ENCODE measurements at regions not wholly inside any gene's neighbourhood (a gene's known extent, or its start where the extent isn't known, plus 50 kb on each side); places are given as distances from the start of the nearest gene placed in this dataset.

DNA sequence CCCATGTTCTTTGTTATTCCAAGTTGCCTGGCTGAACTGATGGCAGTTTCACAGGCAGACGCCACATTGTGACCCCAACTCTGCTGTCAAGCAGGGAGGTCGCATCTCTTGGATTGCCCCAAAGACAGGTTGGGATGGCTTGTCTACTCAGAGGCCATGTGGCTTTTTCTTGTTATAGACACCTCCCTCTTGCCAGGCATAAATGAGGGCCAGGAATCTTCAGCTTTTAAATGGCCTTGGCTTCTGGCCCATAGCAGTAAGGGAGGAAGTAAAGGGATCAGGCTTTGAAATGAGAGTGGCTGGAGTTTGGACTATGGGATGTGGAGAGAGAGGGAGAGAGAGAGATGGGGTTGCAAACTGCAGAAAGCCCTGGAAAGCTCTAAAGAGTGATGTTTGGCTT lies 215.0 kb downstream of the TBX5 start:
- DNase-seq (ENCODE audit: low read depth) = no peak
- TF ChIP-seq, protein P1, sequence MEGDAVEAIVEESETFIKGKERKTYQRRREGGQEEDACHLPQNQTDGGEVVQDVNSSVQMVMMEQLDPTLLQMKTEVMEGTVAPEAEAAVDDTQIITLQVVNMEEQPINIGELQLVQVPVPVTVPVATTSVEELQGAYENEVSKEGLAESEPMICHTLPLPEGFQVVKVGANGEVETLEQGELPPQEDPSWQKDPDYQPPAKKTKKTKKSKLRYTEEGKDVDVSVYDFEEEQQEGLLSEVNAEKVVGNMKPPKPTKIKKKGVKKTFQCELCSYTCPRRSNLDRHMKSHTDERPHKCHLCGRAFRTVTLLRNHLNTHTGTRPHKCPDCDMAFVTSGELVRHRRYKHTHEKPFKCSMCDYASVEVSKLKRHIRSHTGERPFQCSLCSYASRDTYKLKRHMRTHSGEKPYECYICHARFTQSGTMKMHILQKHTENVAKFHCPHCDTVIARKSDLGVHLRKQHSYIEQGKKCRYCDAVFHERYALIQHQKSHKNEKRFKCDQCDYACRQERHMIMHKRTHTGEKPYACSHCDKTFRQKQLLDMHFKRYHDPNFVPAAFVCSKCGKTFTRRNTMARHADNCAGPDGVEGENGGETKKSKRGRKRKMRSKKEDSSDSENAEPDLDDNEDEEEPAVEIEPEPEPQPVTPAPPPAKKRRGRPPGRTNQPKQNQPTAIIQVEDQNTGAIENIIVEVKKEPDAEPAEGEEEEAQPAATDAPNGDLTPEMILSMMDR (IDR thresholded peaks at IDR 0.05; ENCODE audit: insufficient read depth, low read depth, low read length) = no peak
- no peak overlapping the region for H3K4me3 ChIP-seq (ENCODE audit: low read depth, low read length)

DNA sequence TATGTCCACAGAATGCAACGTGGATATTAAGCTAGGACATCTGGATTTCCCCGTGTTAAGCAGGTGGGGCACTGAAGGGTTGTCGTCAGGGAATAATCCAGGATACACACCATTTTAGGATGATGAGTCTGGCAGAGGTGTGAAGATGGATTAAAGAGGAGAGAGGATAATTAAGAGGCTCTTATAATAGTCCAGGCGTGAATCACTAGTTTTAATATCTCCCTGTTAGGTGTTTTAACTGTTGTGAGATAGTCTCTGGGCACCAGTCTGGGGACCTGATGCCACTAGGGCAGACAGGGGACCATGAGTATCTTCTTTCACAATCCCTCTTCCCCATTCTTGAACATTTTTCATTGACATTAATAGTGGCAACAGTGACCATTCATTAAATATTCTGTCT lies 216.7 kb downstream of the TBX5 start:
- no peak for DNase-seq (ENCODE audit: low read depth)
- TF ChIP-seq, protein P1 (IDR thresholded peaks at IDR 0.05; ENCODE audit: insufficient read depth, low read depth, low read length) = no peak
- no peak overlapping the region for H3K4me3 ChIP-seq (ENCODE audit: low read depth, low read length)

DNA sequence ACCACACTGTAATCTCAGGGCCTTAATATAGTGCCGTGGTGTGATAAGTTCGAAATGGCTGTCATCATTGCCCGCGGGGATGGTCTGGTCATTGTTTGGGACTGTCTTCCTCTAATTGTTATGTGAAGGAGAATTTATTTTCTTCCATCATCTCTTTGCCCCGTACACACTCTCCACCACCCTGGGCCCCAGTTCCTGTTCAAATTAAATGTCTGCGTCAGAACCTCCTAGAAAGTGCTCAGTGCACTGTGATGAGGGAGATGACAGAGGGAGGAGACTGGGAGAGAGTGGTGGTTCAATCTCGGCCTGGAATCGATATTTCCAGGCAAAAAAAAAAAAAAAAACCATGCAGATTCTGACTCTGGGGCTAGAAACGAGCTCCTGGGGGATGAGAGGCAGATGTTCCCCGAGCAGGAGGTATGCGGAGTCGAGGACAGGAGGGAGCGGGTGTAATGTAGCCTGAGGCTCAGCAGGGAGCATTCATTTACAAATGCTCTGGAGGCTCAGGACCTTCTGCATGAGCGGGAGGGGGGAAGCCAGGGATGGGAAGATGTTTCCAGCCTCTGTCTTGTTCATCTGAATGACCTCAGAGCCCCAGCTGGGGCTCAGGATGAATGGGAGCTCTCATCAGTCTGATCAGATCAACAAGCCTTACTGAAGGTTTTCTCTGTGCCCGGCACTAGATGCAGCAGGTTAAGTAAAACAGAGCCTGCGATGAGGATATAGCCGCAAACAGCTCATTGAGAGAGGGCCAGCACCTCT lies 219.5 kb downstream of the TBX5 start:
- TF ChIP-seq, protein P1 (IDR thresholded peaks at IDR 0.05; ENCODE audit: insufficient read depth, low read depth, low read length) = no peak

DNA sequence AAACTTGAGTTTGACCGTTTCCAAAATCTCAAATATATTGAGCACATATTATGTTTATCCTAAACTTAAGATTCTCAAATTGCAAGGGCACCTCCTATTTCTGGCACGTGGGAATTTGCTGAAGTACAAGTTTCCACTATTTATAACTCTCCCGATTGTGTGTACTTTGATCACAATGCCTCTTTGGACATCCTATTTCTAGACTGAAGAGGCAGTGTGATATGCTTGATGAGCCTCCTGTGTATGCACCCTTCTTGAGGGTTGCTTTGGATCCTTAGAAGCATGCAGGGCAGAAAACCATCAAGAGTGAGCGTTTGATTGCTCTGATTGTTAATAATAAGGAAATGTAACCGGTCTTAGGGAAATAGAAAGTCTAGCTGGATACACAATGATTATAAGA lies 218.9 kb upstream of the RBM19 start:
- no peak overlapping the region for H3K4me3 ChIP-seq (ENCODE audit: low read depth, low read length)
- TF ChIP-seq, protein P1 (IDR thresholded peaks at IDR 0.05; ENCODE audit: insufficient read depth, low read depth, low read length) = no peak
- DNase-seq (ENCODE audit: low read depth) = no peak

More for the DNA sequence above, 219.5 kb downstream of the TBX5 start:
- DNase-seq (ENCODE audit: low read depth) = no peak
- H3K4me3 ChIP-seq (ENCODE audit: low read depth, low read length) = no peak overlapping the region

DNA sequence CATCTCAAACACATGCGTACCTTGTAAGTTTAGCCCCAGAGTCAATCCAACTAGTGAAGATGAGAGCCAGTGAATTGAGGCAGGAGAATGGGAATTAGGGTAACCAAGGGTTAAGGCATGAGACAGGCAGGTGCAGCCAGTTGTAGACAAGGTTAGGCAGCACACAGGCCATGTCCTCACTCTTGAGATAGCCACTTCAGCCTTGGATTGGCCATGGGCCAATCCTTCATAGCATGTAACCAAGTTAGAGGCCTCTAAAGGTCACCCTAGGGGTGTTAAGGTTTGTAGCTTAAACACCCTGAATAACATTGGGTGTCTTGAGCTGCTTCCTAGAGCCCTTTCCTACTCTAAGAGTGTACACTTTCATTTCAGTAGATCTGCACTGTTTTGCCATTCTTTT lies 208.2 kb upstream of the RBM19 start:
- no peak for DNase-seq (ENCODE audit: low read depth)
- no peak overlapping the region for H3K4me3 ChIP-seq (ENCODE audit: low read depth, low read length)
- TF ChIP-seq, protein P1 (IDR thresholded peaks at IDR 0.05; ENCODE audit: insufficient read depth, low read depth, low read length) = no peak

DNA sequence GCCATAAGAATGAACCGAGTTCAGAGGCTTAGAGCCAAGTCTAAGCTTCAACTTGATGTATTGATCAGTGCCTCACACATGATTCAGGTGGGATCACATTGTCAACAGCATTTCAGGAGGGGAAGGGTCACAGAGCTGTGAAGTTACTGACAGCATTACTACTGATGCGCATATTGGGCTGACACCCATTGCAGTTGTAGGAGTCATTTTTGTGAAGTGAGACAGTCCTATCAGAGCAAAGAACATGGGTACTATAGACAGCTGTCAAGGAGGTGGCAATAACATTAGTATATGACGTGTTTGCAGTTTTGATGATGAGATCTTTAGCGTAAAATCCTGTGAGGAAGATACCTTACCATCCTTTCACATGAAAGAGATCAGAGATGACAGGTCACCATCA lies 206.0 kb upstream of the RBM19 start:
- H3K4me3 ChIP-seq (ENCODE audit: low read depth, low read length) = no peak overlapping the region
- DNase-seq (ENCODE audit: low read depth) = no peak

More for the DNA sequence above, 206.0 kb upstream of the RBM19 start:
- TF ChIP-seq, protein P1 (IDR thresholded peaks at IDR 0.05; ENCODE audit: insufficient read depth, low read depth, low read length) = no peak

All from fibroblast of villous mesenchyme (primary cell).